ENCODE measurements at regions not wholly inside any gene's neighbourhood (a gene's known extent, or its start where the extent isn't known, plus 50 kb on each side); places are given as distances from the start of the nearest gene placed in this dataset.

- H3K27me3 Mint-ChIP-seq (ENCODE audit: low read depth in 3 of 3) = peaks cover 8 to 13% (median 8%) of the 10 kb centered on the region in 3 donors
Observed at GRCh38 chr5:174575043-174575442, 149.3 kb upstream of the MSX2 start.

GRCh38 chr5:174576042-174576441 lies 148.3 kb upstream of the MSX2 start:
- H3K27me3 Mint-ChIP-seq (ENCODE audit: low read depth in 3 of 3) = peaks cover 7 to 15% (median 12%) of the 10 kb centered on the region in 3 donors
- H3K36me3 Mint-ChIP-seq = no peaks in the 10 kb centered on the region
- H3K4me3 ChIP-seq (replicated peaks in 1 of 3; ENCODE audit: low read depth in 2 of 3, low read length in 3 of 3) = no peak overlapping the region
- no peak overlapping the region for H3K4me3 Mint-ChIP-seq
- no peaks in the 10 kb centered on the region for H4K20me1 ChIP-seq (ENCODE audit: insufficient read depth, low read length)
- H3K9ac ChIP-seq (ENCODE audit: insufficient read depth, low read length, poor library complexity, severe bottlenecking) = no peak overlapping the region
- intact Hi-C loops (cut with micrococcal nuclease) = no loop called here
- WGBS (ENCODE audit: insufficient coverage) = no CpG with 5 or more reads among the region's 6 CpGs
- H3K9me3 Mint-ChIP-seq = peaks cover 0 to 1% (median 0%) of the 10 kb centered on the region in 7 donors
- H3K4me1 Mint-ChIP-seq = no peaks in the 10 kb centered on the region
- H3K36me3 ChIP-seq (replicated peaks in 1 of 2; ENCODE audit: control insufficient read depth in 1 of 2, insufficient read depth in 2 of 2, low read length in 2 of 2) = no peaks in the 10 kb centered on the region
- no peaks in the 10 kb centered on the region for H3K4me1 ChIP-seq (ENCODE audit: control insufficient read depth in 1 of 2, insufficient read depth in 2 of 2, low read length in 2 of 2)
- no peaks in the 10 kb centered on the region for H3K79me2 ChIP-seq (ENCODE audit: insufficient read depth, low read length)
- H2AFZ ChIP-seq (ENCODE audit: insufficient read depth, low read depth, low read length, poor library complexity, severe bottlenecking) = no peak overlapping the region
- H3K9me3 ChIP-seq (replicated peaks in 1 of 2; ENCODE audit: control insufficient read depth in 1 of 2, insufficient read depth in 1 of 2, low read length in 2 of 2) = no peaks in the 10 kb centered on the region
- H3K4me2 ChIP-seq (replicated peaks; ENCODE audit: extremely low read depth, low read length, poor library complexity, severe bottlenecking) = no peak overlapping the region
- TF ChIP-seq, protein P1, sequence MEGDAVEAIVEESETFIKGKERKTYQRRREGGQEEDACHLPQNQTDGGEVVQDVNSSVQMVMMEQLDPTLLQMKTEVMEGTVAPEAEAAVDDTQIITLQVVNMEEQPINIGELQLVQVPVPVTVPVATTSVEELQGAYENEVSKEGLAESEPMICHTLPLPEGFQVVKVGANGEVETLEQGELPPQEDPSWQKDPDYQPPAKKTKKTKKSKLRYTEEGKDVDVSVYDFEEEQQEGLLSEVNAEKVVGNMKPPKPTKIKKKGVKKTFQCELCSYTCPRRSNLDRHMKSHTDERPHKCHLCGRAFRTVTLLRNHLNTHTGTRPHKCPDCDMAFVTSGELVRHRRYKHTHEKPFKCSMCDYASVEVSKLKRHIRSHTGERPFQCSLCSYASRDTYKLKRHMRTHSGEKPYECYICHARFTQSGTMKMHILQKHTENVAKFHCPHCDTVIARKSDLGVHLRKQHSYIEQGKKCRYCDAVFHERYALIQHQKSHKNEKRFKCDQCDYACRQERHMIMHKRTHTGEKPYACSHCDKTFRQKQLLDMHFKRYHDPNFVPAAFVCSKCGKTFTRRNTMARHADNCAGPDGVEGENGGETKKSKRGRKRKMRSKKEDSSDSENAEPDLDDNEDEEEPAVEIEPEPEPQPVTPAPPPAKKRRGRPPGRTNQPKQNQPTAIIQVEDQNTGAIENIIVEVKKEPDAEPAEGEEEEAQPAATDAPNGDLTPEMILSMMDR (IDR thresholded peaks at IDR 0.05) = no peak
- no peak for DNase-seq
- no peak overlapping the region for H3K27ac Mint-ChIP-seq
- no peak overlapping the region for H3K27ac ChIP-seq (ENCODE audit: low read depth in 1 of 2, low read length in 2 of 2)
- H3K27me3 ChIP-seq (ENCODE audit: control insufficient read depth in 2 of 2, insufficient read depth in 2 of 2, low read length in 2 of 2) = peaks cover 0 to 2% of the 10 kb centered on the region in 2 donors

More at GRCh38 chr5:174575043-174575442, 149.3 kb upstream of the MSX2 start:
- no peak overlapping the region for H3K4me2 ChIP-seq (replicated peaks; ENCODE audit: extremely low read depth, low read length, poor library complexity, severe bottlenecking)
- Mint-ChIP-seq H3K36me3 (no peaks in the 10 kb centered on the region), H3K4me1 (no peaks in the 10 kb centered on the region), H3K4me3 (no peak overlapping the region), H3K27ac (no peak overlapping the region), H3K9me3 (peaks cover 0 to 1% (median 0%) of the 10 kb centered on the region in 7 donors)
- no peak overlapping the region for H3K4me3 ChIP-seq (replicated peaks in 1 of 3; ENCODE audit: low read depth in 2 of 3, low read length in 3 of 3)
- DNase-seq = no peak
- peaks cover 0 to 2% of the 10 kb centered on the region in 2 donors for H3K27me3 ChIP-seq (ENCODE audit: control insufficient read depth in 2 of 2, insufficient read depth in 2 of 2, low read length in 2 of 2)
- no peaks in the 10 kb centered on the region for H3K79me2 ChIP-seq (ENCODE audit: insufficient read depth, low read length)
- no CpG with 5 or more reads among the region's 2 CpGs for WGBS (ENCODE audit: insufficient coverage)
- no peak overlapping the region for H3K27ac ChIP-seq (ENCODE audit: low read depth in 1 of 2, low read length in 2 of 2)
- TF ChIP-seq, protein P1 (IDR thresholded peaks at IDR 0.05) = no peak
- no peaks in the 10 kb centered on the region for H3K36me3 ChIP-seq (replicated peaks in 1 of 2; ENCODE audit: control insufficient read depth in 1 of 2, insufficient read depth in 2 of 2, low read length in 2 of 2)
- no peaks in the 10 kb centered on the region for H3K4me1 ChIP-seq (ENCODE audit: control insufficient read depth in 1 of 2, insufficient read depth in 2 of 2, low read length in 2 of 2)
- H3K9me3 ChIP-seq (replicated peaks in 1 of 2; ENCODE audit: control insufficient read depth in 1 of 2, insufficient read depth in 1 of 2, low read length in 2 of 2) = no peaks in the 10 kb centered on the region
- intact Hi-C loops (cut with micrococcal nuclease) = no loop called here
- no peak overlapping the region for H2AFZ ChIP-seq (ENCODE audit: insufficient read depth, low read depth, low read length, poor library complexity, severe bottlenecking)
- H4K20me1 ChIP-seq (ENCODE audit: insufficient read depth, low read length) = no peaks in the 10 kb centered on the region
- H3K9ac ChIP-seq (ENCODE audit: insufficient read depth, low read length, poor library complexity, severe bottlenecking) = no peak overlapping the region

Measured in CD14-positive monocyte (primary cell).